Caco-2 (cell line): ENCODE measurements at regions not wholly inside any gene's neighbourhood (a gene's known extent, or its start where the extent isn't known, plus 50 kb on each side); places are given as distances from the start of the nearest gene placed in this dataset.

Experiments
- BruUV-seq: library from RNA; stranded (reverse); fragments of 400-500 nt; replicated peaks from 2 replicates; lab custom pipeline; 2021; lab: Mats Ljungman, UMichigan
- CTCF ChIA-PET: fragments of 300-600 bp; sonication (Branson Sonifier 250); formaldehyde crosslinking; loops from one replicate; lab custom pipeline; 2022; ENCODE audit warnings: antibody characterized with exemption; lab: Charles Lee
- POLR2A ChIA-PET: fragments of 300-600 bp; sonication (Branson Sonifier 250); formaldehyde crosslinking; loops from one replicate; lab custom pipeline; 2022; ENCODE audit warnings: antibody characterized with exemption; lab: Charles Lee
- DNase-seq, 2 experiments: peaks; one replicate each; pipeline versions ENCODE4 v3.0.0 to v3.0.0-alpha.2; 2020 to 2022
- H3K27me3 ChIP-seq: replicated peaks from 2 replicates; pipeline ENCODE4 v1.6.0; 2011; ENCODE audit warnings: low read length; ENCODE audit not compliant: control insufficient read depth, insufficient read depth
- H3K36me3 ChIP-seq: 2 replicates; pipeline ENCODE4 v1.5.1; 2011; ENCODE audit warnings: low read length; ENCODE audit not compliant: control insufficient read depth, insufficient read depth
- H3K4me1 ChIP-seq: fragments of 250-450 bp; sonication (Bioruptor Pico); 2 replicates; pipeline ENCODE4 v1.5.1; 2020; ENCODE audit warnings: mild to moderate bottlenecking
- H3K4me3 ChIP-seq: 2 replicates; pipeline ENCODE4 v1.5.1; 2011; ENCODE audit warnings: low read depth, mild to moderate bottlenecking, control low read depth, low read length
- H3K9me3 ChIP-seq: fragments of 250-450 bp; sonication (Bioruptor Pico); 2 replicates; pipeline ENCODE4 v1.5.1; 2020; ENCODE audit warnings: mild to moderate bottlenecking, moderate library complexity
- H3K27ac Mint-ChIP-seq: one replicate; pipeline ENCODE4 v1.8.0; 2022; ENCODE audit warnings: mixed read lengths; ENCODE audit not compliant: unreplicated experiment
- H3K27me3 Mint-ChIP-seq: one replicate; pipeline ENCODE4 v1.8.0; 2022; ENCODE audit warnings: mixed read lengths; ENCODE audit not compliant: insufficient read depth, unreplicated experiment
- H3K36me3 Mint-ChIP-seq: one replicate; pipeline ENCODE4 v1.8.0; 2022; ENCODE audit warnings: mild to moderate bottlenecking, mixed read lengths; ENCODE audit not compliant: insufficient read depth, unreplicated experiment
- H3K4me1 Mint-ChIP-seq: one replicate; pipeline ENCODE4 v1.8.0; 2022; ENCODE audit warnings: low read depth, mixed read lengths; ENCODE audit not compliant: unreplicated experiment
- H3K4me3 Mint-ChIP-seq: one replicate; pipeline ENCODE4 v1.8.0; 2022; ENCODE audit warnings: mild to moderate bottlenecking, moderate library complexity, mixed read lengths; ENCODE audit not compliant: unreplicated experiment
- H3K9me3 Mint-ChIP-seq: one replicate; pipeline ENCODE4 v1.8.0; 2022; ENCODE audit warnings: mixed read lengths; ENCODE audit not compliant: unreplicated experiment
- intact Hi-C: fragments of 100-400 bp; cut with micrococcal nuclease; formaldehyde crosslinking; loops from one replicate; pipeline ENCODE4 v1.10.0; 2022; ENCODE audit not compliant: unreplicated experiment
- TF ChIP-seq, protein P1 (sequence below), 2 experiments: fragments of 200-600 bp in 1 of 2; IDR thresholded peaks; 1 replicate in 1 of 2; 2 replicates in 1 of 2; pipeline versions ENCODE4 v1.5.1 to v1.8.0; 2011 to 2022; ENCODE audit warnings: antibody characterized with exemption in 1 of 2, control low read depth in 1 of 2, inconsistent platforms in 1 of 2, low read depth in 1 of 2, low read length in 1 of 2, mild to moderate bottlenecking in 1 of 2, moderate library complexity in 1 of 2; ENCODE audit not compliant: insufficient read depth in 1 of 2, severe bottlenecking in 1 of 2, unreplicated experiment in 1 of 2

DNA sequence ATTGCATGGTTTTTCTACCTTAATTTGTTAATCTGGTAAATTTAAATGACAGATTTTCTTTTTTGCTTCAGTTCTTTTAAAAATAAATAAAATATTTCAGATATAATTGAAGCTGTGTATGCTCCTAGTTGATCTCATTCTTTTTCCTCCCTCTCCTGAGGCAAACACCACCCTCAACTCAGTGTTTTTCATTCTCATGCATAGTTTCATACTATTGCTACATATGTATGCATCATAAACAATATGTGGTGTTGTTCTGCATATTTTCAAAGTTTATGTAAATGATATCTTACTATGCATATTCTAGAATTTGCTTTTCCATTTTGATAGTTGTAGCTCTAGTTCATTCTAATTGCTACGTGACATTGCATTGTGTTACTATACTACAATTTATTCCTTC is 257.2 kb upstream of the POU3F1 start:
- CTCF ChIA-PET: no interaction called here
- Mint-ChIP-seq H3K4me1 (peaks cover 2% of the 10 kb centered on the region), H3K27me3 (peaks cover 5% of the 10 kb centered on the region), H3K27ac (no peak overlapping the region), H3K9me3 (no peaks in the 10 kb centered on the region), H3K36me3 (no peaks in the 10 kb centered on the region), H3K4me3 (no peak overlapping the region)
- no peaks in the 10 kb centered on the region for H3K36me3 ChIP-seq
- intact Hi-C loops: no loop called here
- H3K27me3 ChIP-seq: no peaks in the 10 kb centered on the region
- TF ChIP-seq, protein P1, sequence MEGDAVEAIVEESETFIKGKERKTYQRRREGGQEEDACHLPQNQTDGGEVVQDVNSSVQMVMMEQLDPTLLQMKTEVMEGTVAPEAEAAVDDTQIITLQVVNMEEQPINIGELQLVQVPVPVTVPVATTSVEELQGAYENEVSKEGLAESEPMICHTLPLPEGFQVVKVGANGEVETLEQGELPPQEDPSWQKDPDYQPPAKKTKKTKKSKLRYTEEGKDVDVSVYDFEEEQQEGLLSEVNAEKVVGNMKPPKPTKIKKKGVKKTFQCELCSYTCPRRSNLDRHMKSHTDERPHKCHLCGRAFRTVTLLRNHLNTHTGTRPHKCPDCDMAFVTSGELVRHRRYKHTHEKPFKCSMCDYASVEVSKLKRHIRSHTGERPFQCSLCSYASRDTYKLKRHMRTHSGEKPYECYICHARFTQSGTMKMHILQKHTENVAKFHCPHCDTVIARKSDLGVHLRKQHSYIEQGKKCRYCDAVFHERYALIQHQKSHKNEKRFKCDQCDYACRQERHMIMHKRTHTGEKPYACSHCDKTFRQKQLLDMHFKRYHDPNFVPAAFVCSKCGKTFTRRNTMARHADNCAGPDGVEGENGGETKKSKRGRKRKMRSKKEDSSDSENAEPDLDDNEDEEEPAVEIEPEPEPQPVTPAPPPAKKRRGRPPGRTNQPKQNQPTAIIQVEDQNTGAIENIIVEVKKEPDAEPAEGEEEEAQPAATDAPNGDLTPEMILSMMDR (IDR thresholded peaks at IDR 0.05; ENCODE audit: insufficient read depth in 1 of 2, low read depth in 1 of 2, low read length in 1 of 2, severe bottlenecking in 1 of 2, unreplicated experiment in 1 of 2): no peak
- DNase-seq: no peak
- H3K4me1 ChIP-seq: peaks cover 2% of the 10 kb centered on the region; the same call in 1 of the 2 replicates
- no TSS peak for BruUV-seq
- H3K4me3 ChIP-seq: no peak overlapping the region
- POLR2A ChIA-PET: interaction anchor here (0.7 kb wide), 1 partner anchor 722 kb away, joined by 4 read pairs; the partner anchor contains the start of gene NDUFS5
- H3K9me3 ChIP-seq: no peaks in the 10 kb centered on the region

DNA sequence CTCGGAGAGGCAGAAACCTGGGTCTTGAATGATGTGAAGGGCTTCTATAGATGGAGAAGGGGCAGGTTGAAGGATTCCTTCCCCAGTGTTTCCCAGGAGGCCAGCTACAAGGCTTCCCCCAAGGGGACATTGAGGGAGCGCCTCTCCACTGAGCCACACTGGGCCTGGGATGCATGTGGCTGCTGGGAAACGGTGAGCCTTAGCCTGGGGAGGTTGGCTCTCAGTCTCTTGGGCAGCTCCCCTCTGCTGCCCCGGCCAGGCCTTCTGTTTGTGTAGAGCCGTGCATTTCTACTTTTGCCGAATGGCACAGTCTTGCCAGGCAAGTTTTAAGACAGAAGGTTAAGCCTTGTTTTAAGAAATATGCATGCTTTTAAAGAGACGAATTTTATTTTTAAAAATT is 254.4 kb upstream of the POU3F1 start:
- no peaks in the 10 kb centered on the region for H3K4me1 Mint-ChIP-seq
- no peak overlapping the region for H3K27ac Mint-ChIP-seq
- H3K4me3 ChIP-seq: no peak overlapping the region
- ChIA-PET CTCF (no interaction called here), POLR2A (no interaction called here)
- H3K4me3 Mint-ChIP-seq: no peak overlapping the region
- peaks cover 10% of the 10 kb centered on the region for H3K27me3 Mint-ChIP-seq
- no peaks in the 10 kb centered on the region for H3K36me3 Mint-ChIP-seq
- H3K36me3 ChIP-seq: no peaks in the 10 kb centered on the region
- H3K4me1 ChIP-seq: no peaks in the 10 kb centered on the region
- TF ChIP-seq, protein P1 (IDR thresholded peaks at IDR 0.05; ENCODE audit: insufficient read depth in 1 of 2, low read depth in 1 of 2, low read length in 1 of 2, severe bottlenecking in 1 of 2, unreplicated experiment in 1 of 2): no peak
- no peaks in the 10 kb centered on the region for H3K9me3 ChIP-seq
- intact Hi-C loops: no loop called here
- H3K9me3 Mint-ChIP-seq: no peaks in the 10 kb centered on the region
- H3K27me3 ChIP-seq: no peaks in the 10 kb centered on the region
- BruUV-seq: no TSS peak
- DNase-seq: no peak

DNA sequence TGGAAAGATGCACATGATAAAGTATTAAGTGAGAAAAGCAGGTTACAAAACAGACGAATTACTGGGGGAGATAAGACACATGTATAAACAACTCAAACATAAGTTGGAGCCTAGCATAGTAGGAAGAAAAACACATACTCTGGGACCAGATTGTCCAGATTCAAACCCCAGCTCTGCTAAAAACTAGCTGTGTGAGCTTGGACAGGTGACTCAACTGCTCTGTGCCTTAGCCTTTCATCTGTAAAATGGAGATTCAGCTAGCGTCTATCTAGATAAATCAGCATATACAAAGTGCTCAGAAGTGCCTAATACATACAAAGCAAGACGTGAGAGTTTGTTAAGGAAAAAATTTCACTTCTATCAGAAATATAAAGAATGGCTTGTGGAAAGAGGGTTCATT is 254.0 kb upstream of the POU3F1 start:
- no peaks in the 10 kb centered on the region for H3K9me3 Mint-ChIP-seq
- no peak overlapping the region for H3K4me3 ChIP-seq
- H3K36me3 Mint-ChIP-seq: no peaks in the 10 kb centered on the region
- no peaks in the 10 kb centered on the region for H3K4me1 ChIP-seq
- H3K27me3 ChIP-seq: no peaks in the 10 kb centered on the region
- no TSS peak for BruUV-seq
- ChIA-PET CTCF (no interaction called here), POLR2A (no interaction called here)
- no peaks in the 10 kb centered on the region for H3K36me3 ChIP-seq
- no peaks in the 10 kb centered on the region for H3K4me1 Mint-ChIP-seq
- no peak overlapping the region for H3K27ac Mint-ChIP-seq
- no peak for DNase-seq
- TF ChIP-seq, protein P1 (IDR thresholded peaks at IDR 0.05; ENCODE audit: insufficient read depth in 1 of 2, low read depth in 1 of 2, low read length in 1 of 2, severe bottlenecking in 1 of 2, unreplicated experiment in 1 of 2): no peak
- H3K4me3 Mint-ChIP-seq: no peak overlapping the region
- intact Hi-C loops: no loop called here
- H3K27me3 Mint-ChIP-seq: peaks cover 10% of the 10 kb centered on the region
- no peaks in the 10 kb centered on the region for H3K9me3 ChIP-seq
